ENCODE measurements at regions not wholly inside any gene's neighbourhood (a gene's known extent, or its start where the extent isn't known, plus 50 kb on each side); places are given as distances from the start of the nearest gene placed in this dataset.

DNA sequence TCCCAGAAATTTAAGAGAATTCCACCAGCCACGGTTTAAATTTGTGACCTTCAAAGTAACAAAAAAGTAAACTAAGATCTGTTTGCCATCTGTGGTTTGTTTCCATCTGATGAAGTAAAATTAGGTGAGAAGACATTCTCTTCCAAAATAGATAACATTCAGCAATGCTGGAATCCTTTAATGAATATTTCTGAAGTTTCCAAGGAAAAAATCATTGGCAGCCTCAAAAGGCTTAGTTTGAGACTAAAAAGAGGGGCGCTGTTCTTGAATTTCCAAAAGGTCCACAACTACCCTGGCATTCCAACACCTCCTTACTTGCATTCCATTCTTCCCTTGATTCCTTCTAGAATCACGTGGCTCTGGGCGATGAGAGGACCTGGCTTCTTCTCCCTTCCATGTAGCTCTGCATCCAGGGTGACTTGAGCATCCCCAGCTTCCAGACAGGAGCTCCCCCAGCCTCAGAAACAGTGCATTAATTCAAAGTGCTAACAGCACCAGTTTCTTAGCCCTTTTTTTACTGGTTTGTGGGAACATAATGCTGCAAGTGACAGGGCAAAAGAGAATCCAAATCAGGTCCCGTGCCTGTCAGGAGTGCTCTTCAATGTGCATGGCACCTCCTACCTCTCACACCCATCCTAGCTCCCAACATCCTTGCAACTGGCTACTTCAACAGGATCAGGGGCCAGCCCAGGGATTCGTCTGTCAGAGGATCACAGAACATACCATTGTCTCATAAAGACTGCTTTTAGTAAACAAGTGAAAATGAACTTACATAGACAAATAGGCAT is 191.5 kb upstream of the S1PR3 start:
- DNase-seq, result no peak

DNA sequence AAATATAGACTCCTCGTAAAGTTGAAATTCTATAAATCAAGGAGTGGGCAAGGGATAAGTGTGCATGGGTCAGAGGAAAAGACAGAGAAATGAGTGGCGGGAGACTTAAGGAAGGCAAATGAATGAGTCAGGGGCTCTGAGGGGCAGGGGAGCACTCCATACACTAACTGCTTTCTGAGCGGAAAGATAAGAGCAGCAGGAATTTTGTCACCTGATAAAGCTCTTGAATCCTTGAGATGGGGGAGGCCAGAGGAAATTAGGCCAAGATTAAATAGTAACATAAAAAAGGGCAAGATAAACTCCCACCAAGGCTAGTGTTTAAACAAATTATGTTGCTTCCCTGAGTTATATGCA is 191.0 kb upstream of the S1PR3 start:
- DNase-seq, result no peak

DNA sequence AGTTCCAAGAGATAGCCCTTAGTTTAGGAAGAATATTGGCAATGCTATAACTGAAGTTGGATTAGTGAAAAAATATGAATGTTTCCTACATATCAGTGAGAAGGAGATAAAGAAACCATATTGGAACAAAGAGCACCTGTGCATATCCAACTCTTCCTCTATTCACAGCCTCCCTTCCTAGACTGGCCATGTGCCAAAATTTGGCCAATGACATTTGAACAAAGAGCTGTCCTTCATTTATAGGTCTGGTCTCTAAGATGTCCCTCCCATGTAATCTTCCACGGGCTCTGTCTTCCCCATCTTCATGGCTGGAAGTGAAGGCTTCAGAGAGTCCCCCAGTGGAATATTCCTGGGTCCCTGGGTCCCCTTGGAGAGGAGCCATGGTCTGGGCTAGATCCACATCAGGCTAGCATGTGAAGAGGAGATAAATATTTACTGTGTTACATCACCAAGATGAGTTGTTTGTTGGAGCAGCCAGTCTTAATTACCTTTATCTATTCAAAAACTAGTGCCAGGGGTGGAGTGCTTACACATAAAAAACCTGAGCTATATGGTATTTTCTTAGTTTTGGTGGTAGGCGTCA is 190.0 kb upstream of the S1PR3 start:
- DNase-seq, result no peak

- no peak for DNase-seq
Observed at GRCh38 chr9:88802533-88802932, 188.7 kb upstream of the S1PR3 start.

GRCh38 chr9:88803546-88804253 is 187.6 kb upstream of the S1PR3 start:
- no peak for DNase-seq

DNA sequence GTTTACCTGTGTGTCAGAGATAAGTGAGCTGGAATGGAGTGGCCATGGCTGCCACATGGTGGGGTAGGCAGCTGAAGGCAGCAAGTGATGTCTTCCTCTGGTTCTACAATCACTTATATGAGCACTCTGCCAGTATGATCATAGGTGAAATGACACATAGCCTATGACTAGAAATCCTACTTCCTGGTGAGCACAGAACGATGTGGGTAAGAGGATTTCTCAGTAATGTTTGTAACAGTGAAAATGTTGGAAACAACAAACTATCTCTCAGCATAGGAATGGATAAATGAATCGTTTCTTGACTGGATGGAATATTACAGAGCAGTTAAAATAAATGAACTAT is 187.0 kb upstream of the S1PR3 start:
- no peak for DNase-seq

- no peak for DNase-seq
Observed at GRCh38 chr9:88805217-88805943, 185.9 kb upstream of the S1PR3 start.

DNA sequence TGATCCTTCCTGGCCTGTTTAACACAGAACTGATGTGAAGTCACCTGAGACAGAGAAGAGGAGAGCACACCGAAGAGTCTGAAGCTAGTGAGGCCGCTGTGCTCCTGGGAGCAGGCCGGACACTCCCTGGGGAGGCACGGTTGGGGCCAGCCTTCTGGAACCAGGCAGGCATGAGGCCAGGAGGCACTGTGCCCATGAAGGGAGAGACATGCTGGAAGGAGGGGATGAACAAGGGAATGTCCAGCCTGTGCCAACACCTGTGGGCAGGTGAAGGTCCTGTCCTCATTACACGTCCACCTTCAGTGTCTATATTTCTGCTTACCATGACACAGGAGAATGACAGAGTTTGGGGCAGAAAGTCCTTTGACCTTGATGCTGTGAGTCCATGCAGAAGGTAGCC is 183.8 kb upstream of the S1PR3 start:
- no peak for DNase-seq

DNA sequence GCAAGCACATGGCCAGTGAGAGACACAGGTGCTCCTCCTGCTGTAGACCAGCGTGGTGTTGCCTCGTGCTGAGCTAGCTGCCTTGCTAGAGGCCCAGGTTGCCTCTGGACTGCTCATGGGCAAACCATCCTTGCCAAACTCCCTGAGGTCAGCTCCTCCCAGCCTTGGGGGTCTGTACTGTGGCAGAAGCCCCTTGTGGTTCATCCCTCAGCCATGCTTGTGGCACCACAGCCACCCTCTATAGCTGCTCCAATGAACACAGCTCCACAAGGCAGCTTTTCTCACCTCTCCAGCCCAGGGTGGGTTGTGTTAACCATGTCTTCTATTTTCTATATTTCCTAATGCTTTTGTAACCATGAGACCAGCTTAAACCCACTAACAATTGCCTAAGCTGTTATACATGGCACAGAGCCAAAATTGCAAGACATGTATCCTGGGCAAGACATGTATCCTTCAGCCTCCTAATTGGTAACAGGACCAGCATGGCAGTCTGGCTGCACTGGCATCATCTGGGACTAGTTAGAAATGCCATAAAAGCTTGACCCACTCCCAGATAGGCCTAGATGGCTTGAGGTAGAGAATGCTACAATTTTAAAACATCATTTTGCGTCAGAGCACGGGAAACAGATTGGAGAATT is 183.1 kb upstream of the S1PR3 start:
- DNase-seq, result no peak

DNA sequence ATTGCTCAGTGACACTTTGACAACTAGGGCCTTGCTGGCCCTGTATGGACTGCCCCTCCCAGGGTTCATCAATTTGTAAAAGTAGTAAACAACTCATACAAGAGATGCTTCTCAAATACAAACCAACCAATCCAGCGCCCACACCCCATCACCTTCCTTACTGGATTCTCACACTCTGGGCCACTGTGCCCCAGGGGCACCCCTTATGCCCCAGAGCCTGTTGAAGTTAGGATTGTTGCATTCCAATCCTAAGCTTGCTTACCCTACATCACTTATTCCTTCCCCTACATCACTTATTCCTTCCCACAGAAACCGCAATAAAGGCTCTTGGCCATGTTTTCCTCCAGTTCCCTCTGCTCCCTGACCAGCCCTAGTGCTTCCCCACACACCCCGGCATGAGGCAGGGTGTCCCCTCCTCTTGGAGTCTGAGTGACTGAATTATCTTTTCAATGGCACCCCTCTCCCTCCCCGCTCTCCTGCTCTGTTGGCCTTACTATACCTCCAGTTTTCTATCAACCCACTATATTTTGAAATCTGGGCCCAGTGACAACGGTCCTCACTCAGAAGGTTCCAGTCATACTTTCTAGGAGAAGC is 182.4 kb upstream of the S1PR3 start:
- no peak for DNase-seq

GRCh38 chr9:88809355-88810161 is 181.7 kb upstream of the S1PR3 start:
- no peak for DNase-seq

DNA sequence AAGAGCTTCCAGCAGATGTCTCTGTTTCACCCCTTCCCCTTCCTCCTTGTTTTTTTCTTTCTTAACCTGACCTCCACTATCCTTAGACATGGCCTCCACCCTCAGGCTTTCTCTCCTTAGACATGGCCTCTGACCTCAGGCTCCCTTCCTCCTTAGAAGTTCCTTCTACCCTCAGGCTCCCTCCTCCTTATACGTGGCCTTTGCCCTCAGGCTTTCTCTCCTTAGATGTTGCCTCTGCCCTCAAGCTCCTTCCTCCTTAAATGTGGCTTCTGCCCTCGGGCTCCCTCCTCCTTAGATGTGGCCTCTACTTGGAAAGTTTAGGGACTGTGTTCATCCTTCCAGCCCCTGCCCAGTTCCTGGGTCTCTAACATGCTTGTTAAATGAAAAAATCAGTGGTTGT is 180.4 kb upstream of the S1PR3 start:
- DNase-seq, result no peak

- no peak for DNase-seq
Observed at GRCh38 chr9:88811511-88811910, 179.8 kb upstream of the S1PR3 start.

DNA sequence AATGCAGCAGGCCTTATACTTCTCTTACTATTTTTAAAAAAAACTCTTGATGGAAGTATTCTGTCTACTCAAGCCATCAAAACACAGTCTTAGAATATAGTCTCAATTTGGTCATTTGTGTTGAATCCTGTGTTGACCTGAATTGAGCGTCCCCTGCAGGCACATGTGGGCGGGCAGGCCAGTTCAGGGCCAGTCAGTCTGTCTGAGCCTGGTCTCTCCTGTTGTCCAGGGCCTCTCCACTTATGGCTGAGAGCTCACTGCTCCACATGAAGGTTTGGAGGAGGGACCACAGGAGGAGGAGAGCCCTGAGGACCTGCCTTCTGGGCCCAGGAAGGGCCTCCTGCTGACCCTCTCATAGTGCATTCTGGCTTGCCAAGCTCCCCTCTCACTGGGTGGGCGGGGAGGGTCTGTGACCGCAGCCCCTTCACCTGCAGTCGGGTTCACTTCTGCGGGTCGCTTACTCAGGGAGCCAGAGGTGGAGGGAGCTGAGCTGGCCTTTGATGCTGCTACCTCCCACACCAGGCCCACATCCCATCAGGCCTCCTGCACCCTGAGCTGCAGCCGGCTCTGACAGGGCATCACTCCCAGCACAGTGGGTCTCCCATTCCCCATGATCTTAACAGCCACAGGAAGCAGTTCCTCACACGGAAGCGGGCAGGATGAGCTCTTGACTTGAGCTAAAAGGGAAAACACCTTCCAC is 178.2 kb upstream of the S1PR3 start:
- DNase-seq, result no peak

- no peak for DNase-seq
Observed at GRCh38 chr9:88813638-88814209, 177.5 kb upstream of the S1PR3 start.

- no peak for DNase-seq
Observed at GRCh38 chr9:88814577-88814976, 176.7 kb upstream of the S1PR3 start.

GRCh38 chr9:88816141-88816540 is 175.1 kb upstream of the S1PR3 start:
- DNase-seq, result no peak

DNA sequence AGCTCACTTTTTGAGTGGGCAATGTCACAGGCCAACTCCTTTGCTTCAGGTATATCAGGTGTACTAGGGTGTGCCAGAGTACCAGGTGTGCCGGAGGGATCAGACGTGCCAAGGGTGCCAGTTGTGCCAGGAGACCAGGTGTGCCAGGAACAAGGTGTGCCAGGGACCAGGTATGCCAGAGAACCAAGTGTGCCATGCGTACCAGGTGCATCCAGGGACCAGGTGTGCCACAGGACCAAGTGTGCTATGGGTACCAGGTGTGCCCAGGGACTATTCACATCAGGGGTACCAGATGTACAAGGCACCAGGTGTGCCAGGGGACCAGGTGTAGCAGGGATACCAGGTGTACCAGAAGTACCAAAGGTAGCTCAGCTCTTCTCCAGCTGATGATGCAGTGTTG is 174.7 kb upstream of the S1PR3 start:
- no peak for DNase-seq

GRCh38 chr9:88817628-88818027 is 173.6 kb upstream of the S1PR3 start:
- no peak for DNase-seq

DNA sequence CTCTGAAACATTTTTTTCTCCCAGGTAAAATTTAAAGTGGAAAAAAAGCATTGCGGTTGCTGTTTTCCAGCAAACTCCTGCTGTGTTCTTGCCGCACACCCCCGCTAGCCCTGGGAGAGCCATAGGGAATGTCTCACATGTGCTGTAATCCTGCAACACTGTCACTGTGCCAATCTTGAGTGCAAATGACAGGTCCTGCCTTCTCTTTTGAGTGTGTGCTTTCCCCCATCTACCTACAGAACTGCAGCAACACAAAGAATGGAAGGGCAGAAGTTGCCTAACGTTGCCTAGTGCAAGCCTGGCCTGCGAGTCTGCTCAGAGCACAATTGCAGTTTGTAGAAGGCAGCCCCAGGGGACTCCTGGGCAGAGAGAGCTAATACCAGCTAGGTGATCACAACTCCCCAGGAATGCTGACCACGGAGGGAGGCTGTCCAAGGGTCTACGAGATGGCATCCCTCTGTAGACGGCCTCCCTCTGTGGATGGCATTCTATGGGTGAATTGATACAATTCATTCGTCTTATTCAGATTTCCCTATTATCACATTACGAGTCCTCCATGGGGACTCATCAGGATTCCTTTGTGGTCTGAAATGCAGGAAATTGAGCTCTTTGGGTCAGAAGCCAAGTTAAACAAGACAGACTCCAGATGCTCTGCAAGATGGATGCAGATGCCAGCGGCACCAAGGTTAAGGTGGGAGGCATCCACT is 172.6 kb upstream of the S1PR3 start:
- DNase-seq, result no peak
